ENCODE measurements at regions not wholly inside any gene's neighbourhood (a gene's known extent, or its start where the extent isn't known, plus 50 kb on each side); places are given as distances from the start of the nearest gene placed in this dataset.

DNA sequence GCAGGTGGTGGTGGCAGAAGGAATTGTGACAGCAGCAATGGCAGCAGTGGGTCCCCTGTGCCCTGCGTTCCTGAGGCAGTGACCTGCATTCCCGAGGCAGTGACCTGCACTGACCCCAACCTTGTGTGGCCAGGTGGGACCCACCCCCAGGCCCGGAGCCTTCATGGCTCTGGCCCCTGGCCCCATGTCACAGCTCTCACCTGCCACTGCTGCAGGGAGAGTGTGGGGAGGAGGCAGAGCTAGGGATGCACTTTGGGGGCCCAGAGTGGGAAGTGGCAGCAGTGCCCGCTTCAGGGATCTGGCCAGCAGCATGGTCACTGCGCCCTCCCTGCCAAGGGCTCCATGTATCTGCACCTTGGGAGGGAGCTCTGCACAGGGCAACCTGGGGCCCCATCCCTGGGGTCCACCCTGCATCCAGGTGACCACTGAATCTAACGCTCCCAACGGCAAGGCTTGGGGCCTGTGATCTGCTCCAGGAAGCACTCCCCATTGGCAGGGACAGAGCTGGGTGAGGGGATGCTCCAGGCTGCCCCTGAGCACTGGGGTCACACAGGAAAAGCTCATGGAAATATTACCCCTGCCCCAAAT, 618.6 kb downstream of the RWDD3 start:
- TF ChIP-seq, protein P1, sequence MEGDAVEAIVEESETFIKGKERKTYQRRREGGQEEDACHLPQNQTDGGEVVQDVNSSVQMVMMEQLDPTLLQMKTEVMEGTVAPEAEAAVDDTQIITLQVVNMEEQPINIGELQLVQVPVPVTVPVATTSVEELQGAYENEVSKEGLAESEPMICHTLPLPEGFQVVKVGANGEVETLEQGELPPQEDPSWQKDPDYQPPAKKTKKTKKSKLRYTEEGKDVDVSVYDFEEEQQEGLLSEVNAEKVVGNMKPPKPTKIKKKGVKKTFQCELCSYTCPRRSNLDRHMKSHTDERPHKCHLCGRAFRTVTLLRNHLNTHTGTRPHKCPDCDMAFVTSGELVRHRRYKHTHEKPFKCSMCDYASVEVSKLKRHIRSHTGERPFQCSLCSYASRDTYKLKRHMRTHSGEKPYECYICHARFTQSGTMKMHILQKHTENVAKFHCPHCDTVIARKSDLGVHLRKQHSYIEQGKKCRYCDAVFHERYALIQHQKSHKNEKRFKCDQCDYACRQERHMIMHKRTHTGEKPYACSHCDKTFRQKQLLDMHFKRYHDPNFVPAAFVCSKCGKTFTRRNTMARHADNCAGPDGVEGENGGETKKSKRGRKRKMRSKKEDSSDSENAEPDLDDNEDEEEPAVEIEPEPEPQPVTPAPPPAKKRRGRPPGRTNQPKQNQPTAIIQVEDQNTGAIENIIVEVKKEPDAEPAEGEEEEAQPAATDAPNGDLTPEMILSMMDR (IDR thresholded peaks at IDR 0.05; ENCODE audit: insufficient read depth, low read length, poor library complexity, severe bottlenecking), result no peak
- TF ChIP-seq EZH2phosphoT487 (conservative IDR thresholded peaks at IDR 0.05; ENCODE audit: low read length), result no peak
